Right lobe of liver (tissue), 4 donors: ENCODE measurements at regions not wholly inside any gene's neighbourhood (a gene's known extent, or its start where the extent isn't known, plus 50 kb on each side); places are given as distances from the start of the nearest gene placed in this dataset.
"Not testable (repeated sequence)": the region's sequence is repeated elsewhere in the genome, so short reads cannot be mapped to it uniquely, and the experiment has no call there.

Experiments used
- POLR2A ChIP-seq: fragments of 450-650 bp; IDR thresholded peaks from one replicate; pipeline ENCODE4 v1.6.1; 2017; ENCODE audit warnings: antibody characterized with exemption, mild to moderate bottlenecking
- TF ChIP-seq, protein P1 (sequence below), 4 donors: fragments of 200-600 bp in 3 of 4; fragments of 450-650 bp in 1 of 4; IDR thresholded peaks; one replicate each; pipeline versions ENCODE4 v1.5.1 to v1.8.0; 2016 to 2022; ENCODE audit warnings: antibody characterized with exemption in 4 of 4, mild to moderate bottlenecking in 2 of 4
- donor health status: DM: no; HTN: no; CAD: no.
- donor health status: DM: no; HTN: no; CAD: no.
- donor health status: DM: no; HTN: yes; CAD: no.

GRCh38 chr1:221978631-221979334 is 236.9 kb upstream of the DUSP10 start:
- TF ChIP-seq POLR2A: not testable (repeated sequence)
- TF ChIP-seq, protein P1, sequence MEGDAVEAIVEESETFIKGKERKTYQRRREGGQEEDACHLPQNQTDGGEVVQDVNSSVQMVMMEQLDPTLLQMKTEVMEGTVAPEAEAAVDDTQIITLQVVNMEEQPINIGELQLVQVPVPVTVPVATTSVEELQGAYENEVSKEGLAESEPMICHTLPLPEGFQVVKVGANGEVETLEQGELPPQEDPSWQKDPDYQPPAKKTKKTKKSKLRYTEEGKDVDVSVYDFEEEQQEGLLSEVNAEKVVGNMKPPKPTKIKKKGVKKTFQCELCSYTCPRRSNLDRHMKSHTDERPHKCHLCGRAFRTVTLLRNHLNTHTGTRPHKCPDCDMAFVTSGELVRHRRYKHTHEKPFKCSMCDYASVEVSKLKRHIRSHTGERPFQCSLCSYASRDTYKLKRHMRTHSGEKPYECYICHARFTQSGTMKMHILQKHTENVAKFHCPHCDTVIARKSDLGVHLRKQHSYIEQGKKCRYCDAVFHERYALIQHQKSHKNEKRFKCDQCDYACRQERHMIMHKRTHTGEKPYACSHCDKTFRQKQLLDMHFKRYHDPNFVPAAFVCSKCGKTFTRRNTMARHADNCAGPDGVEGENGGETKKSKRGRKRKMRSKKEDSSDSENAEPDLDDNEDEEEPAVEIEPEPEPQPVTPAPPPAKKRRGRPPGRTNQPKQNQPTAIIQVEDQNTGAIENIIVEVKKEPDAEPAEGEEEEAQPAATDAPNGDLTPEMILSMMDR (IDR thresholded peaks at IDR 0.05): not testable (repeated sequence)
